CD4-positive, alpha-beta T cell (primary cell): ENCODE measurements at regions not wholly inside any gene's neighbourhood (a gene's known extent, or its start where the extent isn't known, plus 50 kb on each side); places are given as distances from the start of the nearest gene placed in this dataset.

Experiments used
- ATAC-seq: fragments of 200-7000 bp; cut with Tn5 transposase; one replicate; pipeline ENCODE4 v1.10.0; 2022; ENCODE audit warnings: mild to moderate bottlenecking; ENCODE audit not compliant: poor library complexity
- CTCF ChIA-PET: fragments of 350-600 bp; sonication (Branson Sonifier 250); formaldehyde crosslinking; loops from one replicate; lab custom pipeline; 2021; ENCODE audit warnings: antibody characterized with exemption, inconsistent platforms; lab: Charles Lee
- POLR2A ChIA-PET: fragments of 350-600 bp; sonication (Branson Sonifier 250); formaldehyde crosslinking; loops from one replicate; lab custom pipeline; 2021; ENCODE audit warnings: antibody characterized with exemption, inconsistent platforms; lab: Charles Lee
- DNase-seq, 14 experiments: peaks; one replicate each; pipeline ENCODE4 v3.0.0-alpha.2; 2013 to 2020; ENCODE audit warnings: mixed read lengths in 2 of 14
- H3K27ac ChIP-seq, 2 donors: one replicate each; pipeline versions ENCODE4 v1.5.1 to v1.7.0; 2013; ENCODE audit warnings: low read length in 2 of 2, low read depth in 1 of 2, mild to moderate bottlenecking in 1 of 2
- H3K27me3 ChIP-seq, 2 experiments: 1 replicate in 1 of 2; 2 replicates in 1 of 2; pipeline versions ENCODE4 v1.6.1 to v1.7.0; 2013; ENCODE audit warnings: low read length in 2 of 2, control low read depth in 1 of 2, mild to moderate bottlenecking in 1 of 2, moderate library complexity in 1 of 2; ENCODE audit not compliant: insufficient read depth in 2 of 2, control insufficient read depth in 1 of 2
- H3K36me3 ChIP-seq: one replicate; pipeline ENCODE4 v1.6.1; 2013; ENCODE audit warnings: low read length, control low read depth; ENCODE audit not compliant: insufficient read depth
- H3K4me1 ChIP-seq: one replicate; pipeline ENCODE4 v1.6.1; 2013; ENCODE audit warnings: low read length, control low read depth; ENCODE audit not compliant: insufficient read depth
- H3K4me3 ChIP-seq: one replicate; pipeline ENCODE4 v1.5.1; 2013; ENCODE audit warnings: mild to moderate bottlenecking, low read length, moderate library complexity
- H3K9me3 ChIP-seq, 2 experiments: 1 replicate in 1 of 2; 2 replicates in 1 of 2; pipeline versions ENCODE4 v1.6.1 to v1.7.0; 2013; ENCODE audit warnings: low read length in 2 of 2, mild to moderate bottlenecking in 2 of 2, control low read depth in 1 of 2, moderate library complexity in 1 of 2; ENCODE audit not compliant: control insufficient read depth in 1 of 2, insufficient read depth in 1 of 2
- H3K27ac Mint-ChIP-seq: one replicate; pipeline ENCODE4 v1.8.0; 2020; ENCODE audit warnings: mixed read lengths
- H3K27me3 Mint-ChIP-seq: one replicate; pipeline ENCODE4 v1.8.0; 2021; ENCODE audit warnings: mixed read lengths
- H3K36me3 Mint-ChIP-seq: one replicate; pipeline ENCODE4 v1.8.0; 2021; ENCODE audit warnings: low read depth, mixed read lengths
- H3K4me1 Mint-ChIP-seq: one replicate; pipeline ENCODE4 v1.8.0; 2021; ENCODE audit warnings: low read depth, mixed read lengths
- H3K4me3 Mint-ChIP-seq: one replicate; pipeline ENCODE4 v1.8.0; 2020; ENCODE audit warnings: mild to moderate bottlenecking, mixed read lengths
- H3K9me3 Mint-ChIP-seq: one replicate; pipeline ENCODE4 v1.8.0; 2020; ENCODE audit warnings: mixed read lengths
- CTCF ChIP-seq: fragments of 200-600 bp; IDR thresholded peaks from one replicate; pipeline ENCODE4 v1.8.0; 2022; ENCODE audit warnings: antibody characterized with exemption, mild to moderate bottlenecking
- intact Hi-C, 2 experiments: fragments of 100-400 bp; cut with DNase I in 1 of 2; cut with micrococcal nuclease in 1 of 2; formaldehyde crosslinking; loops; one replicate each; pipeline versions ENCODE4 v1.15.1 to v1.9.0; 2023 to 2025; cut with DNase I, micrococcal nuclease

DNA sequence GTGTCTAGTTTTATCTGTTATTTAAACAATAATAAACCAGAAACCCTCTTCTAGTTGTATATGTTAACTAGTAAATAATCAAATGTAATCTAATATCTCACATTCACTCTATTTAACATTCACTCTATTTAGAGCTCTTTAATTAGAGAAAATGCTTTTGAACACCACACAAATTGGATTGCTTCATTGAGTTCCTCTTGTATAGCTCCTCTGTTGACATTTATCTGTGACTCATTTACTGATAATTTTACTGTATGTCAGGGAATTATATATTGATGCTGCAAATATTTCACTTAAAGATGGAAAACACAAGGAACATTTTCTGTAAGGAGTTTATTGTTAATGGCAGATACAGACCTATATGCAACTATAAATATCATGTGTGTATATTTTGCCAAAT is 594.6 kb downstream of the COL12A1 start:
- ChIA-PET POLR2A (no interaction called here), CTCF (interaction anchor here (1.7 kb wide), 1 partner anchor 18 kb away, joined by 4 read pairs; no protein-coding TSS in a partner anchor)
- H3K4me1 ChIP-seq = no peaks in the 10 kb centered on the region
- intact Hi-C loops = no loop called here
- Mint-ChIP-seq H3K36me3 (no peaks in the 10 kb centered on the region), H3K27me3 (no peaks in the 10 kb centered on the region), H3K9me3 (peaks cover 3% of the 10 kb centered on the region), H3K4me3 (no peak overlapping the region), H3K4me1 (no peaks in the 10 kb centered on the region), H3K27ac (no peak overlapping the region)
- TF ChIP-seq CTCF = no peak
- no peak overlapping the region for H3K27ac ChIP-seq
- H3K36me3 ChIP-seq = no peaks in the 10 kb centered on the region
- no peak for ATAC-seq
- H3K4me3 ChIP-seq = no peak overlapping the region
- H3K9me3 ChIP-seq = no peaks in the 10 kb centered on the region
- DNase-seq = no peak
- H3K27me3 ChIP-seq = no peaks in the 10 kb centered on the region

GRCh38 chr6:74610352-74610751 is 595.5 kb downstream of the COL12A1 start:
- Mint-ChIP-seq H3K4me3 (no peak overlapping the region), H3K27me3 (no peaks in the 10 kb centered on the region), H3K9me3 (peaks cover 3% of the 10 kb centered on the region), H3K27ac (no peak overlapping the region), H3K4me1 (no peaks in the 10 kb centered on the region), H3K36me3 (no peaks in the 10 kb centered on the region)
- ChIA-PET CTCF (no interaction called here), POLR2A (no interaction called here)
- Histone ChIP-seq H3K36me3 (no peaks in the 10 kb centered on the region), H3K27ac (no peak overlapping the region), H3K4me1 (no peaks in the 10 kb centered on the region), H3K4me3 (no peak overlapping the region), H3K9me3 (no peaks in the 10 kb centered on the region), H3K27me3 (no peaks in the 10 kb centered on the region)
- no peak for TF ChIP-seq CTCF
- no peak for DNase-seq
- ATAC-seq = no peak
- intact Hi-C loops = no loop called here

DNA sequence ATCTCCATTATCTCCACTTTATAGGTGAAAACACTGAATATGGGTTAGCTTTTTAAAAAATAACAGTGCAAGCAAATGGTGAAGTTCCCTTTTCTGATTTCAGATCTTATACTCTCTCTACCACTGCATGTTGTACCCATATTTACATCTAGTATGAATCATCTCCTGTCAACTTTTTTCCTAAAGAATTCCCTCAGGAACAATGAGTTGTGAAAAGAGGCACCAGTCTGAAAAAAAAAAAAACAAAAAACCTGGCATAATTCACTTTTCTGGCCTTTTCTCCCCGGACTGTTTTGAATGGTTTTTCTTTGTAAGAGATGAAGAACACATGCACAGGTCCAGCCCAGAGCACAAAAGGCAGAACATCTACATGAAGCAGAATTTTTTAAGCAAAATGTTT is 596.0 kb downstream of the COL12A1 start:
- Histone ChIP-seq H3K4me1 (no peaks in the 10 kb centered on the region), H3K36me3 (no peaks in the 10 kb centered on the region), H3K27ac (no peak overlapping the region), H3K9me3 (no peaks in the 10 kb centered on the region), H3K4me3 (no peak overlapping the region), H3K27me3 (no peaks in the 10 kb centered on the region)
- Mint-ChIP-seq H3K4me3 (no peak overlapping the region), H3K36me3 (no peaks in the 10 kb centered on the region), H3K9me3 (no peaks in the 10 kb centered on the region), H3K27me3 (no peaks in the 10 kb centered on the region), H3K4me1 (no peaks in the 10 kb centered on the region), H3K27ac (no peak overlapping the region)
- ATAC-seq (no peak), DNase-seq (no peak)
- POLR2A ChIA-PET = no interaction called here
- intact Hi-C loops = no loop called here
- no peak for TF ChIP-seq CTCF
- CTCF ChIA-PET = no interaction called here
